HCT116 (cell line): ENCODE measurements at regions not wholly inside any gene's neighbourhood (a gene's known extent, or its start where the extent isn't known, plus 50 kb on each side); places are given as distances from the start of the nearest gene placed in this dataset.

Experiments
- ATAC-seq: fragments of 200-7000 bp; cut with Tn5 transposase; 2 replicates; pipeline ENCODE4 v1.9.1; 2020; ENCODE audit warnings: mild to moderate bottlenecking, moderate library complexity
- BruUV-seq: library from RNA; stranded (reverse); fragments of 400-500 nt; replicated peaks from 2 replicates; lab custom pipeline; 2021; lab: Mats Ljungman, UMichigan
- CTCF ChIA-PET: fragments of 300-600 bp; sonication (Branson Sonifier 250); formaldehyde crosslinking; loops from one replicate; lab custom pipeline; 2021; ENCODE audit warnings: antibody characterized with exemption; lab: Charles Lee
- POLR2A ChIA-PET: fragments of 300-600, 350-600 bp; sonication (Branson Sonifier 250); formaldehyde crosslinking; loops from one replicate; lab custom pipeline; 2021; ENCODE audit warnings: antibody characterized with exemption; lab: Charles Lee
- RAD21 ChIA-PET, 2 experiments: fragments of 300-600 bp; sonication (Branson Sonifier 250); formaldehyde crosslinking; loops; one replicate each; lab custom pipeline; 2023; ENCODE audit warnings: low total read pairs in 2 of 2; ENCODE audit not compliant: uncharacterized antibody in 2 of 2, unreplicated experiment in 2 of 2, low non-redundant PET in 1 of 2; lab: Charles Lee
- DNase-seq: peaks from one replicate; pipeline ENCODE4 v3.0.0-alpha.2; 2010; ENCODE audit warnings: low read depth, low spot score
- H2AFZ ChIP-seq: fragments of 200-600 bp; shearing (Covaris generic), sonication (generic); 2 replicates; pipeline ENCODE4 v1.6.1; 2017; ENCODE audit warnings: low read depth, mixed run types, mixed read lengths, antibody characterized with exemption, low read length; ENCODE audit not compliant: poor library complexity, severe bottlenecking
- H3K27ac ChIP-seq: 2 replicates; pipeline ENCODE4 v1.5.1; 2012; ENCODE audit warnings: low read depth, low read length
- H3K27me3 ChIP-seq: fragments of 200-600 bp; sonication (generic); 2 replicates; pipeline ENCODE4 v1.6.1; 2016; ENCODE audit warnings: mixed run types, low read length, mixed read lengths; ENCODE audit not compliant: insufficient read depth
- H3K36me3 ChIP-seq, 2 experiments: fragments of 200-500 bp in 1 of 2; fragments of 200-600 bp in 1 of 2; sonication (Bioruptor generic) in 1 of 2; sonication (generic) in 1 of 2; 2 replicates each; pipeline versions ENCODE4 v1.5.1 to v1.6.1; 2014 to 2016; ENCODE audit warnings: low read length in 2 of 2, inconsistent platforms in 1 of 2, mixed read lengths in 1 of 2, mixed run types in 1 of 2; ENCODE audit not compliant: insufficient read depth in 2 of 2, control insufficient read depth in 1 of 2
- H3K4me1 ChIP-seq, 2 experiments: fragments of 200-600 bp in 1 of 2; sonication (generic) in 1 of 2; 2 replicates each; pipeline versions ENCODE4 v1.5.1 to v1.6.1; 2012 to 2017; ENCODE audit warnings: low read length in 2 of 2, inconsistent platforms in 1 of 2, mild to moderate bottlenecking in 1 of 2, mixed read lengths in 1 of 2, mixed run types in 1 of 2, moderate library complexity in 1 of 2; ENCODE audit not compliant: insufficient read depth in 2 of 2, control insufficient read depth in 1 of 2
- H3K4me2 ChIP-seq: fragments of 200-600 bp; sonication (generic); 2 replicates; pipeline ENCODE4 v1.6.1; 2017; ENCODE audit warnings: mixed run types, low read length, mixed read lengths
- H3K4me3 ChIP-seq, 2 experiments: fragments of 200-600 bp in 1 of 2; sonication (generic) in 1 of 2; replicated peaks in 1 of 2; 2 replicates each; pipeline ENCODE4 v1.5.1; 2011 to 2016; ENCODE audit warnings: low read length in 2 of 2, control low read depth in 1 of 2, low read depth in 1 of 2, mild to moderate bottlenecking in 1 of 2, mixed read lengths in 1 of 2, mixed run types in 1 of 2
- H3K79me2 ChIP-seq: fragments of 200-600 bp; sonication (generic); 2 replicates; pipeline ENCODE4 v1.6.1; 2017; ENCODE audit warnings: mild to moderate bottlenecking, mixed run types, low read length, moderate library complexity, mixed read lengths; ENCODE audit not compliant: insufficient read depth
- H3K9ac ChIP-seq: fragments of 200-600 bp; sonication (generic); 2 replicates; pipeline ENCODE4 v1.6.1; 2016; ENCODE audit warnings: low read length, mixed read lengths
- H3K9me2 ChIP-seq: fragments of 200-600 bp; sonication (generic), shearing (Covaris generic); 2 replicates; pipeline ENCODE4 v1.6.1; 2017; ENCODE audit warnings: mixed run types, mild to moderate bottlenecking, moderate library complexity; ENCODE audit not compliant: insufficient read depth
- H3K9me3 ChIP-seq, 2 experiments: fragments of 200-500 bp in 1 of 2; fragments of 200-600 bp in 1 of 2; sonication (Bioruptor generic) in 1 of 2; sonication (generic) in 1 of 2; 2 replicates each; pipeline ENCODE4 v1.6.1; 2014 to 2017; ENCODE audit warnings: low read length in 2 of 2, mixed read lengths in 2 of 2, inconsistent platforms in 1 of 2, low read depth in 1 of 2, mild to moderate bottlenecking in 1 of 2, mixed run types in 1 of 2, moderate library complexity in 1 of 2; ENCODE audit not compliant: control insufficient read depth in 1 of 2, insufficient read depth in 1 of 2
- H4K20me1 ChIP-seq: fragments of 200-600 bp; sonication (generic), shearing (Covaris generic); 2 replicates; pipeline ENCODE4 v1.6.1; 2017; ENCODE audit warnings: mixed run types, mild to moderate bottlenecking, moderate library complexity; ENCODE audit not compliant: insufficient read depth
- CTCF ChIP-seq, 3 experiments: fragments of 200-600 bp in 1 of 3; sonication (generic) in 1 of 3; IDR thresholded peaks in 2 of 3; conservative IDR thresholded peaks in 1 of 3; 2 replicates each; pipeline ENCODE4 v1.5.1; 2012 to 2017; ENCODE audit warnings: low read depth in 2 of 3, low read length in 2 of 3, antibody characterized with exemption in 1 of 3, borderline replicate concordance in 1 of 3, control low read depth in 1 of 3, mild to moderate bottlenecking in 1 of 3, mixed read lengths in 1 of 3, mixed run types in 1 of 3, moderate library complexity in 1 of 3; ENCODE audit not compliant: insufficient read depth in 1 of 3
- ELF1 ChIP-seq: IDR thresholded peaks from 2 replicates; pipeline ENCODE4 v1.6.1; 2012; ENCODE audit warnings: low read depth, borderline replicate concordance
- EZH2 ChIP-seq: fragments of 200-600 bp; sonication (generic); IDR thresholded peaks from 2 replicates; pipeline ENCODE4 v1.6.1; 2017; ENCODE audit warnings: antibody characterized with exemption, mixed run types
- JUND ChIP-seq: IDR thresholded peaks from 2 replicates; pipeline ENCODE4 v1.6.1; 2012
- MAX ChIP-seq: IDR thresholded peaks from 2 replicates; pipeline ENCODE4 v1.6.1; 2012
- POLR2A ChIP-seq: IDR thresholded peaks from 2 replicates; pipeline ENCODE4 v1.7.0; 2011; ENCODE audit warnings: borderline replicate concordance; ENCODE audit not compliant: insufficient read depth, insufficient read length; ENCODE audit errors: extremely low read depth
- POLR2AphosphoS5 ChIP-seq: IDR thresholded peaks from 2 replicates; pipeline ENCODE4 v1.6.1; 2011; ENCODE audit warnings: mild to moderate bottlenecking, low read depth, low read length, moderate library complexity
- RAD21 ChIP-seq: IDR thresholded peaks from 2 replicates; pipeline ENCODE4 v1.6.1; 2012; ENCODE audit warnings: low read depth, mild to moderate bottlenecking
- REST ChIP-seq: IDR thresholded peaks from 2 replicates; pipeline ENCODE4 v1.6.1; 2012; ENCODE audit warnings: low read depth
- SP1 ChIP-seq: IDR thresholded peaks from 2 replicates; pipeline ENCODE4 v1.6.1; 2012; ENCODE audit warnings: low read depth
- TCF7L2 ChIP-seq: IDR thresholded peaks from 2 replicates; pipeline ENCODE4 v1.7.0; 2011; ENCODE audit warnings: borderline replicate concordance, inconsistent platforms; ENCODE audit not compliant: insufficient read depth, insufficient read length; ENCODE audit errors: extremely low read depth
- YY1 ChIP-seq: IDR thresholded peaks from 2 replicates; pipeline ENCODE4 v1.6.1; 2011; ENCODE audit warnings: low read length, low read depth, moderate library complexity, mild to moderate bottlenecking; ENCODE audit not compliant: insufficient replicate concordance; ENCODE audit errors: extremely low read depth
- ZBTB33 ChIP-seq: IDR thresholded peaks from 2 replicates; pipeline ENCODE4 v1.6.1; 2011; ENCODE audit warnings: mild to moderate bottlenecking, low read length, moderate library complexity; ENCODE audit not compliant: insufficient replicate concordance; ENCODE audit errors: extremely low read depth
- ZFX ChIP-seq: fragments of 450-650 bp; IDR thresholded peaks from 2 replicates; pipeline ENCODE4 v1.6.1; 2017
- ZNF274 ChIP-seq: fragments of 200-500 bp; sonication (Bioruptor generic); IDR thresholded peaks from 2 replicates; pipeline ENCODE4 v1.6.1; 2014; ENCODE audit warnings: mild to moderate bottlenecking, low read depth, low read length, inconsistent platforms
- intact Hi-C: fragments of 100-400 bp; cut with micrococcal nuclease; formaldehyde crosslinking; loops from 2 replicates; pipeline ENCODE4 v1.10.0; 2022

- ChIA-PET RAD21 (no interaction called here), POLR2A (no interaction called here), CTCF (interaction anchor here (1.0 to 2.6 kb wide), 4 partner anchors 71 to 915 kb away, joined by 3 to 6 read pairs (median 3); no protein-coding TSS in a partner anchor)
- Histone ChIP-seq H4K20me1 (no peaks in the 10 kb centered on the region), H3K27ac (no peak overlapping the region), H3K27me3 (peaks cover 52% of the 10 kb centered on the region), H3K9ac (no peak overlapping the region), H3K4me2 (no peak overlapping the region), H3K4me3 (no peak overlapping the region), H3K36me3 (no peaks in the 10 kb centered on the region), H3K9me3 (no peaks in the 10 kb centered on the region), H3K79me2 (no peaks in the 10 kb centered on the region), H2AFZ (no peak overlapping the region), H3K9me2 (no peaks in the 10 kb centered on the region), H3K4me1 (peaks cover 10 to 12% of the 10 kb centered on the region in 2 experiments; a peak in 3 of 4 replicates)
- DNase-seq (no peak), ATAC-seq (no peak)
- BruUV-seq, result no TSS peak
- TF ChIP-seq SP1 (no peak), POLR2A (no peak), YY1 (no peak), CTCF (IDR thresholded peaks at IDR 0.05 in 2 of 3, conservative IDR thresholded peaks at IDR 0.05 in 1 of 3; ENCODE audit: borderline replicate concordance in 1 of 3, insufficient read depth in 1 of 3, low read depth in 2 of 3, low read length in 2 of 3) (no peak), RAD21 (no peak), ZFX (no peak), ELF1 (no peak), EZH2 (no peak), REST (no peak), ZNF274 (no peak), MAX (no peak), POLR2AphosphoS5 (no peak), JUND (no peak), ZBTB33 (no peak), TCF7L2 (no peak)
- intact Hi-C loops, result loop anchor here (2.0 to 10.0 kb wide), 2 partner anchors 207 to 913 kb away; no protein-coding TSS in a partner anchor
Observed at GRCh38 chr3:124557433-124558232, 172.6 kb upstream of the UMPS start.
